ENCODE measurements at regions not wholly inside any gene's neighbourhood (a gene's known extent, or its start where the extent isn't known, plus 50 kb on each side); places are given as distances from the start of the nearest gene placed in this dataset.

GRCh38 chr11:109821511-109821910 is 271.7 kb upstream of the ZC3H12C start:
- Mint-ChIP-seq H3K9me3 (ENCODE audit: low read depth) (no peaks in the 10 kb centered on the region), H3K27me3 (peaks cover 3% of the 10 kb centered on the region), H3K36me3 (ENCODE audit: insufficient read depth) (no peaks in the 10 kb centered on the region), H3K27ac (no peak overlapping the region), H3K4me1 (ENCODE audit: low read depth) (no peaks in the 10 kb centered on the region), H3K4me3 (ENCODE audit: low read depth) (no peak overlapping the region)
- TF ChIP-seq CTCF (IDR thresholded peaks at IDR 0.05; ENCODE audit: unreplicated experiment) = no peak
- no peak for DNase-seq (ENCODE audit: low spot score, unreplicated experiment)

GRCh38 chr11:109822436-109823102 is 270.6 kb upstream of the ZC3H12C start:
- no peak for TF ChIP-seq CTCF (IDR thresholded peaks at IDR 0.05; ENCODE audit: unreplicated experiment)
- no peak overlapping the region for H3K27ac Mint-ChIP-seq
- no peak for DNase-seq (ENCODE audit: low spot score, unreplicated experiment)
- no peaks in the 10 kb centered on the region for H3K36me3 Mint-ChIP-seq (ENCODE audit: insufficient read depth)
- no peak overlapping the region for H3K4me3 Mint-ChIP-seq (ENCODE audit: low read depth)
- H3K4me1 Mint-ChIP-seq (ENCODE audit: low read depth) = no peaks in the 10 kb centered on the region
- H3K9me3 Mint-ChIP-seq (ENCODE audit: low read depth) = no peaks in the 10 kb centered on the region
- H3K27me3 Mint-ChIP-seq = peaks cover 3% of the 10 kb centered on the region

GRCh38 chr11:109828387-109828786 is 264.8 kb upstream of the ZC3H12C start:
- Mint-ChIP-seq H3K4me3 (ENCODE audit: low read depth) (no peak overlapping the region), H3K4me1 (ENCODE audit: low read depth) (no peaks in the 10 kb centered on the region), H3K27me3 (peaks cover 3% of the 10 kb centered on the region), H3K36me3 (ENCODE audit: insufficient read depth) (no peaks in the 10 kb centered on the region), H3K9me3 (ENCODE audit: low read depth) (peaks cover 2% of the 10 kb centered on the region), H3K27ac (no peak overlapping the region)
- DNase-seq (ENCODE audit: low spot score, unreplicated experiment) = no peak
- TF ChIP-seq CTCF (IDR thresholded peaks at IDR 0.05; ENCODE audit: unreplicated experiment) = no peak

DNA sequence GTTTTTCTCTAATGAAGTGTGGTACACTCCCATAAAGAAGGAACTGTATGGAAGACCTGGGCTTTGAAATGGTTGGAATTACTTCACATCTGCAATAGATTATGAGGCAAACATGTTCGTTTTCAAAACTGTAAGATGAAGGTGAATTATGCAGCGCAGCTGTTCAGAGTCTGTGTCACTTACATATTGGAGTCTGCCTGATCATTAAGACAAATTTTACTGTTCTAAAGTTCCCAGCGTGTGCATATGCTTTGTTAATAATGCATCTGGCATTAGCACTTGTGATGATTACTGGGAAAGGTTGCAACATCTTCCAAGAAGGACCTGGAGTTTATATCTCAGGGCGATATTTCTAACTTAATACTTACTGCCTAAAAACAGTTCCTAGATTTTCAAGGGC is 255.2 kb upstream of the ZC3H12C start:
- DNase-seq (ENCODE audit: low spot score, unreplicated experiment) = no peak
- Mint-ChIP-seq H3K27me3 (peaks cover 8% of the 10 kb centered on the region), H3K4me1 (ENCODE audit: low read depth) (no peaks in the 10 kb centered on the region), H3K27ac (no peak overlapping the region), H3K36me3 (ENCODE audit: insufficient read depth) (no peaks in the 10 kb centered on the region), H3K9me3 (ENCODE audit: low read depth) (no peaks in the 10 kb centered on the region), H3K4me3 (ENCODE audit: low read depth) (no peak overlapping the region)
- TF ChIP-seq CTCF (IDR thresholded peaks at IDR 0.05; ENCODE audit: unreplicated experiment) = no peak

GRCh38 chr11:109845437-109845836 is 247.8 kb upstream of the ZC3H12C start:
- Mint-ChIP-seq H3K4me1 (ENCODE audit: low read depth) (peaks cover 3% of the 10 kb centered on the region), H3K36me3 (ENCODE audit: insufficient read depth) (no peaks in the 10 kb centered on the region), H3K9me3 (ENCODE audit: low read depth) (no peaks in the 10 kb centered on the region), H3K27me3 (peaks cover 7% of the 10 kb centered on the region), H3K27ac (no peak overlapping the region), H3K4me3 (ENCODE audit: low read depth) (no peak overlapping the region)
- DNase-seq (ENCODE audit: low spot score, unreplicated experiment) = no peak
- no peak for TF ChIP-seq CTCF (IDR thresholded peaks at IDR 0.05; ENCODE audit: unreplicated experiment)
